ENCODE measurements at regions not wholly inside any gene's neighbourhood (a gene's known extent, or its start where the extent isn't known, plus 50 kb on each side); places are given as distances from the start of the nearest gene placed in this dataset.

GRCh38 chr3:21062831-21063294 lies 688.1 kb downstream of the ZNF385D start:
- H2AFZ ChIP-seq (ENCODE audit: low read length), result no peak overlapping the region
- TF ChIP-seq CTCF (conservative IDR thresholded peaks at IDR 0.05; ENCODE audit: low read length) (no peak), EZH2phosphoT487 (IDR thresholded peaks at IDR 0.05; ENCODE audit: borderline replicate concordance) (no peak)
- no peaks in the 10 kb centered on the region for H3K36me3 ChIP-seq (ENCODE audit: insufficient read depth, low read length)
- no peak overlapping the region for H3K9ac ChIP-seq (ENCODE audit: low read depth, low read length, poor library complexity, severe bottlenecking)
- H3K4me3 ChIP-seq (ENCODE audit: low read length, poor library complexity, severe bottlenecking), result no peak overlapping the region
- no peaks in the 10 kb centered on the region for H4K20me1 ChIP-seq (ENCODE audit: insufficient read depth, low read length, poor library complexity, severe bottlenecking)
- no peaks in the 10 kb centered on the region for H3F3A ChIP-seq (ENCODE audit: low read depth)
- no peaks in the 10 kb centered on the region for H3K9me2 ChIP-seq (replicated peaks; ENCODE audit: low read depth, low read length)
- H3K27me3 ChIP-seq (ENCODE audit: insufficient read depth, low read length, poor library complexity, severe bottlenecking), result no peaks in the 10 kb centered on the region
- H3K79me2 ChIP-seq (ENCODE audit: insufficient read depth, low read length), result no peaks in the 10 kb centered on the region
- no peaks in the 10 kb centered on the region for H3K4me1 ChIP-seq (ENCODE audit: insufficient read depth, low read length, poor library complexity, severe bottlenecking)
- no peaks in the 10 kb centered on the region for H3K9me3 ChIP-seq (ENCODE audit: insufficient read depth, low read depth, low read length)
- no peak overlapping the region for H3K4me2 ChIP-seq (ENCODE audit: low read depth, low read length, poor library complexity, severe bottlenecking)

- TF ChIP-seq EZH2phosphoT487 (IDR thresholded peaks at IDR 0.05; ENCODE audit: borderline replicate concordance), result no peak
- no peak for TF ChIP-seq CTCF (conservative IDR thresholded peaks at IDR 0.05; ENCODE audit: low read length)
- Histone ChIP-seq H4K20me1 (ENCODE audit: insufficient read depth, low read length, poor library complexity, severe bottlenecking) (no peaks in the 10 kb centered on the region), H3K9me2 (replicated peaks; ENCODE audit: low read depth, low read length) (no peaks in the 10 kb centered on the region), H3K27me3 (ENCODE audit: insufficient read depth, low read length, poor library complexity, severe bottlenecking) (no peaks in the 10 kb centered on the region), H3K4me1 (ENCODE audit: insufficient read depth, low read length, poor library complexity, severe bottlenecking) (no peaks in the 10 kb centered on the region), H3K79me2 (ENCODE audit: insufficient read depth, low read length) (no peaks in the 10 kb centered on the region), H3K4me3 (ENCODE audit: low read length, poor library complexity, severe bottlenecking) (no peak overlapping the region), H3K9ac (ENCODE audit: low read depth, low read length, poor library complexity, severe bottlenecking) (no peak overlapping the region), H3K9me3 (ENCODE audit: insufficient read depth, low read depth, low read length) (no peaks in the 10 kb centered on the region), H3F3A (ENCODE audit: low read depth) (no peaks in the 10 kb centered on the region), H2AFZ (ENCODE audit: low read length) (no peak overlapping the region), H3K36me3 (ENCODE audit: insufficient read depth, low read length) (no peaks in the 10 kb centered on the region), H3K4me2 (ENCODE audit: low read depth, low read length, poor library complexity, severe bottlenecking) (no peak overlapping the region)
Observed at GRCh38 chr3:21059404-21059803, 691.6 kb downstream of the ZNF385D start.

GRCh38 chr3:21056293-21056692 lies 694.7 kb downstream of the ZNF385D start:
- H3K9ac ChIP-seq (ENCODE audit: low read depth, low read length, poor library complexity, severe bottlenecking), result no peak overlapping the region
- no peaks in the 10 kb centered on the region for H3F3A ChIP-seq (ENCODE audit: low read depth)
- H2AFZ ChIP-seq (ENCODE audit: low read length), result no peak overlapping the region
- no peaks in the 10 kb centered on the region for H4K20me1 ChIP-seq (ENCODE audit: insufficient read depth, low read length, poor library complexity, severe bottlenecking)
- H3K9me3 ChIP-seq (ENCODE audit: insufficient read depth, low read depth, low read length), result no peaks in the 10 kb centered on the region
- H3K79me2 ChIP-seq (ENCODE audit: insufficient read depth, low read length), result no peaks in the 10 kb centered on the region
- no peak overlapping the region for H3K4me2 ChIP-seq (ENCODE audit: low read depth, low read length, poor library complexity, severe bottlenecking)
- H3K9me2 ChIP-seq (replicated peaks; ENCODE audit: low read depth, low read length), result no peaks in the 10 kb centered on the region
- no peaks in the 10 kb centered on the region for H3K27me3 ChIP-seq (ENCODE audit: insufficient read depth, low read length, poor library complexity, severe bottlenecking)
- TF ChIP-seq EZH2phosphoT487 (IDR thresholded peaks at IDR 0.05; ENCODE audit: borderline replicate concordance), result no peak
- no peak for TF ChIP-seq CTCF (conservative IDR thresholded peaks at IDR 0.05; ENCODE audit: low read length)
- H3K4me1 ChIP-seq (ENCODE audit: insufficient read depth, low read length, poor library complexity, severe bottlenecking), result no peaks in the 10 kb centered on the region
- H3K36me3 ChIP-seq (ENCODE audit: insufficient read depth, low read length), result no peaks in the 10 kb centered on the region
- H3K4me3 ChIP-seq (ENCODE audit: low read length, poor library complexity, severe bottlenecking), result no peak overlapping the region

All from Loucy (cell line).